Esophagus (tissue), 2 donors: ENCODE measurements at regions not wholly inside any gene's neighbourhood (a gene's known extent, or its start where the extent isn't known, plus 50 kb on each side); places are given as distances from the start of the nearest gene placed in this dataset.
"Not testable (repeated sequence)": the region's sequence is repeated elsewhere in the genome, so short reads cannot be mapped to it uniquely, and the experiment has no call there.

Experiments
- H3K27ac ChIP-seq, 2 donors: one replicate each; pipeline ENCODE4 v1.5.1; 2013; ENCODE audit warnings: low read depth in 2 of 2, mild to moderate bottlenecking in 2 of 2, inconsistent platforms in 1 of 2, low read length in 1 of 2, moderate library complexity in 1 of 2
- H3K27me3 ChIP-seq, 2 donors: one replicate each; pipeline ENCODE4 v1.6.1; 2013; ENCODE audit warnings: low read length in 2 of 2, control low read depth in 1 of 2, mild to moderate bottlenecking in 1 of 2; ENCODE audit not compliant: insufficient read depth in 2 of 2, control insufficient read depth in 1 of 2
- H3K36me3 ChIP-seq, 2 donors: one replicate each; pipeline ENCODE4 v1.6.1; 2013; ENCODE audit warnings: low read length in 1 of 2; ENCODE audit not compliant: control insufficient read depth in 2 of 2, insufficient read depth in 2 of 2
- H3K4me1 ChIP-seq, 2 donors: one replicate each; pipeline ENCODE4 v1.6.1; 2013; ENCODE audit warnings: low read length in 1 of 2; ENCODE audit not compliant: control insufficient read depth in 2 of 2, insufficient read depth in 2 of 2
- H3K4me3 ChIP-seq, 2 donors: one replicate each; pipeline ENCODE4 v1.5.1; 2013; ENCODE audit warnings: low read length in 2 of 2, mild to moderate bottlenecking in 2 of 2, low read depth in 1 of 2, moderate library complexity in 1 of 2
- H3K9me3 ChIP-seq, 2 donors: one replicate each; pipeline ENCODE4 v1.6.1; 2013; ENCODE audit warnings: mild to moderate bottlenecking in 2 of 2, low read depth in 1 of 2, low read length in 1 of 2, moderate library complexity in 1 of 2; ENCODE audit not compliant: control insufficient read depth in 2 of 2, insufficient read depth in 1 of 2
- WGBS, 2 donors: extraction: QIAGEN DNeasy Blood & Tissue Kit; methylation state at CpG; one replicate each; pipeline ENCODE4 v1.1.7; 2013; 5-methylcytosine and 5-hydroxymethylcytosine counted together
- donor health status: healthy with polysubstance abuse.
- donor health status: Bipolar disorder and iron deficiency.

DNA sequence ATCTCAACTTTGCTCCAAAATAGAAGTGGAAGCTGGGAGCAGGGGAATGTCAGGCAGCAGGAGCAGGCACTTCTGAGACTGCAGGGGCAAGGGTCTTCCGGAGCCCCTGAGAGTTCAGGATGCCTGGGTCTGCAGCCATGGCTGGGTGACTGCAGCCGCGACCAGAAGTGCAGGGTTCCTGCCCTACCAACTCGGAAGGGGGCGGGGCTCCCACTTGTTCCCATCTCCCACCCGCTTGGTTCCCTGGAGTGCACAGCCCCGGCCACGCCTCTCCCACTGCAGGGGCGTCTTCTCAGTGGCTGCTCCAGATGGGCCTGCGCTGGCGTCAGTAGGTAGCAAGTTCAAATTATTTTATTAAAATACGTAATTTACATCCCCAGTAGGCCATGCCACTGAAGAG, 1631.7 kb downstream of the OLFM4 start:
- H3K27me3 ChIP-seq = no peaks in the 10 kb centered on the region
- no peak overlapping the region for H3K27ac ChIP-seq
- no peaks in the 10 kb centered on the region for H3K4me1 ChIP-seq
- H3K9me3 ChIP-seq = peaks cover 7 to 12% of the 10 kb centered on the region in 2 donors
- WGBS, 2 donors = 94 to 95% methylated on average over 12 of the region's 12 CpGs
- no peaks in the 10 kb centered on the region for H3K36me3 ChIP-seq
- no peak overlapping the region for H3K4me3 ChIP-seq

DNA sequence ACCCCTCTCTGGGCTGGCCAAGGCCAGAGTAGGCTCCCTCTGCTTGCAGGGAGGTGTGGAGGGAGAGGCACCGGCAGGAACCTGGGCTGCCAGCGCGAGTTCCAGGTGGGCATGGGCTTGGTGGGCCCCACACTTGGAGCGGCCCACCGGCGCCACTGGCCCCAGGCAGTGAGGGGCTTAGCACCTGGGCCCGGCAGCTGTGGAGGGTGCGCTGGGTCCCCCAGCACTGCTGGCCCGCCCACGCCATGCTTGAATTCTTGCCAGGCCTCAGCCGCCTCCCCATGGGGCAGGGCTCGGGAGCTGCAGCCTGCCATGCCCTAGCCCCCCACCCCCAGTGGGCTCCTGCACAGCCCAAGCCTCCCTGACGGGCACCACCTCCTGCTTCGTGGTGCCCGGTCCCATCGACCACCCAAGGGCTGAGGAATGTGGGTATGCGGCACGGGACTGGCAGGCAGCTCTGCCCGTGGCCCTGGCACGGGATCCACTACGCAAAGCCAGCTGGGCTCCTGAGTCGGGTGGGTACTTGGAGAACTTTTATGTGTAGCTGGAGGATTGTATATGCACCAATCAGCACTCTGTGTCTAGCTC, 1648.0 kb downstream of the OLFM4 start:
- no peaks in the 10 kb centered on the region for H3K36me3 ChIP-seq
- no peak overlapping the region for H3K4me3 ChIP-seq
- no peaks in the 10 kb centered on the region for H3K27me3 ChIP-seq
- WGBS, 2 donors = 93 to 94% methylated on average over 22 of the region's 22 CpGs
- no peaks in the 10 kb centered on the region for H3K4me1 ChIP-seq
- H3K27ac ChIP-seq = no peak overlapping the region
- H3K9me3 ChIP-seq = peaks cover 7 to 10% of the 10 kb centered on the region in 2 donors

DNA sequence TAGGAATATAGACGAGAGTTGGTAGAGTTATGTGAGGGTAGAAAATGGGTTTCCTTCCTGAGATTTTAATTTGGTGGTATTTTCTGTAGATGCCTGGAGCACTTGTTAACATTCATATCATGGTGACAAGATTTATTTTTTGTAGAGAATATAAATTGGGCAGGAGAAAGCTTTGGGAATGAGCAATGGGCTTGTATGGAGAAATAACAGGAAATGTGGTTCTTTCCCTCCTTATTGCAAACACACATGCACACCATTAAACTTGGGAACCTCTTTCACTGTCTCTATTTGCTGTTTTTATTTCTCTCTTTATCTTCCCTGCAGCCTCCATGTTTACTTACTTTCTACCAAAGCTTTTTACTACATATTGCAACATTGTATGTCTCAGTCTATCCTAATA, 1653.6 kb downstream of the OLFM4 start:
- no peak overlapping the region for H3K4me3 ChIP-seq
- peaks cover 2 to 4% of the 10 kb centered on the region in 2 donors for H3K9me3 ChIP-seq
- no peaks in the 10 kb centered on the region for H3K36me3 ChIP-seq
- H3K4me1 ChIP-seq = no peaks in the 10 kb centered on the region
- H3K27ac ChIP-seq = no peak overlapping the region
- no peaks in the 10 kb centered on the region for H3K27me3 ChIP-seq
- WGBS, 2 donors = 84 to 86% methylated on average over 1 of the region's 1 CpG

DNA sequence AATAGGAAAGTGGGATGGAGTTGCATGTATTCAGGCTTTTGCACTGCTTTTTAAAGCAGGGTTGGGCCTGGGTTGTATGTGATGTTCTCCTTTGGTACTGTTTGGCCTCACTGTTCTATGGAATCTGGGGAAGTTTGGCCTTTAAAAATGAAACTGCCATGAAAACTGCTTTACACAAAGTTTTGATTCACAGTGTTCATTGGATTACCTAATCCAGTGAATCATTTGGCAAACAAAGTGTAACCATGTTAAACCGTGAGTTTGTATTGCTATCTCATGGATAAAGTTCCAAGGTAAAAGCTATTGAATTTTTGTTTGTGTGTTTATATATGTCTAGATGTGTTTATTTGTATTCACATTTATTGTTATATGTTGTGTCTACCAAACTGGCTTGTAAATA, 1658.6 kb downstream of the OLFM4 start:
- Histone ChIP-seq H3K27ac (no peak overlapping the region), H3K4me1 (no peaks in the 10 kb centered on the region), H3K4me3 (no peak overlapping the region), H3K9me3 (no peaks in the 10 kb centered on the region), H3K27me3 (no peaks in the 10 kb centered on the region), H3K36me3 (no peaks in the 10 kb centered on the region)
- 42 to 48% methylated on average over 1 of the region's 1 CpG for WGBS, 2 donors

DNA sequence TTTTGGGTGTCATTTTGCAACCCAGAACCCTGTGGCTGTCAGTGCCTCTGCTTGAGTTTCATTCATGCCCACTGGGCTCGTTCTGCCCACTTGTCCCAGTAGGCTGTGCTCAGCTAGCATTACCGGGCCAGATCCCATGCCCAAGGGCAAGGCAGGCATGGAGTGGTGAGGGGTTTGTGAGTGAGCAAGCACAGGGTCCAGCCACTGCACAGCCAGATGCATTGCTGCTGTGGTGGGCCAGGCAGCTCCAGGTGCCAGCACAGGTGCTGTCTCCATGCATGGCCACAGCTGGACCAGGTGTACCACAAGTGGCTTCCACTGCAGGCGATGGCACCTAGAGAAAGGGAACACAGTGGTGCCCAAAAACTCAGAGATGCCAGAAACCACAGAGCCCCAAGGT, 1671.2 kb downstream of the OLFM4 start:
- no peak overlapping the region for H3K4me3 ChIP-seq
- no peaks in the 10 kb centered on the region for H3K27me3 ChIP-seq
- H3K9me3 ChIP-seq = peaks cover 3 to 5% of the 10 kb centered on the region in 2 donors
- H3K27ac ChIP-seq = no peak overlapping the region
- no peaks in the 10 kb centered on the region for H3K36me3 ChIP-seq
- H3K4me1 ChIP-seq = no peaks in the 10 kb centered on the region
- WGBS, 2 donors = 91% methylated on average over 3 of the region's 3 CpGs

DNA sequence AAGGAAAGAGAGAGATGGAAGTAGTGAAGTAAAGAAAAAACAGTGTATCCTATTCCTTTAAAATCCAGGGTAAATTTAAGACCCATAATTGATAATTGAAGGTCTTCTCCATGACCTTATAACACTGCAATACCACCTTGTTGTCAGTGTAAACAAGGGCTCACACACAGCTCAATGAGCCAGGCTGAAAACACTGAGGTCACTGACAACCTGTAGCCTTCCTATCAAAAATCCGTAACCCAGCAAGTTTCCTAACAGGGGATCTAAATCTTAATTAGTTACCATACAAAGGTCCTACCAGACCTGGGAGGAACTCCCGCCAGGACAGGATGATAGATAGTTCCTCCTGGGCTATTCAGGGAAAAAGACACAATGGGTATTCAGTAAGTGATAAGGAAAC, 1677.1 kb downstream of the OLFM4 start:
- no peaks in the 10 kb centered on the region for H3K27me3 ChIP-seq
- H3K4me1 ChIP-seq = no peaks in the 10 kb centered on the region
- 60% methylated on average over 2 of the region's 2 CpGs for WGBS, 2 donors

DNA sequence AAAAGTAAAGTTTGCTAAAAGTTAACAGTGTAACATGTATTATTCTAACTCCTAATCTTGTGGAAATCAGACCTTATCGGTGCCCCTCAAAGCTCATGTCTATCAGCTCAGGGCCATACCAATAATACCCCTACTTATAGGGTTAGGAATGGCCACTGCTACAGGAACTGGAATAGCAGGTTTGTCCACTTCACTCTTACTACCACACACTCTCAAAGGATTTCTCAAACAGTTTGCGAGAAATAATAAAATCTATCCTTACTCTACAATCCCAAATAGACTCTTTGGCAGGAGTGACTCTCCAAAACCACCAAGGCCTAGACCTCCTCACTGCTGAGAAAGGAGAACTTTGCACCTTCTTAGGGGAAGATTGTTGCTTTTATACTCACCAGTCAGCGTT, 1677.7 kb downstream of the OLFM4 start:
- Histone ChIP-seq H3K9me3 (no peaks in the 10 kb centered on the region), H3K36me3 (no peaks in the 10 kb centered on the region), H3K4me1 (no peaks in the 10 kb centered on the region), H3K27ac (no peak overlapping the region), H3K4me3 (no peak overlapping the region), H3K27me3 (no peaks in the 10 kb centered on the region)
- WGBS, 2 donors = 70 to 81% methylated on average over 3 of the region's 3 CpGs

More for the DNA sequence above, 1677.1 kb downstream of the OLFM4 start:
- Histone ChIP-seq H3K36me3 (no peaks in the 10 kb centered on the region), H3K27ac (no peak overlapping the region), H3K9me3 (no peaks in the 10 kb centered on the region), H3K4me3 (no peak overlapping the region)

DNA sequence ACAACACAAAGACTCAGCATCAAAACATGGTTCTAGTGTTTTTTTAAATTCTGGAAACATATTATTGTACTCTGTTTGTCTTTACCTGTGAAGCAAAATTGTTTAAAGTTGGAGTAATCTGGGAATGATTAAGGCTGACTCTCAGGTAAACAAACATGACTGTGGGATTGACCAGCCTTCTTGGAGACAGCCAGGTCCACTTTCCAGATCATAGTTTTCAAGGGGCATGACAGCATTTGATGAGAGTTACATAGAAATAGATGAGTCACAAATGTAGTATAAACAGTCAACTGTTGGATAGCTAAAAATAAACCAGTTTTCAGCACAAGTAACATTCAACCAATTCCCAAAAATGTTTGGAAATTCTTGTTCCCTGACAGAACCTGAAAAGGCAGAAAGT, 1680.9 kb downstream of the OLFM4 start:
- Histone ChIP-seq H3K36me3 (no peaks in the 10 kb centered on the region), H3K9me3 (no peaks in the 10 kb centered on the region), H3K4me3 (no peak overlapping the region), H3K4me1 (no peaks in the 10 kb centered on the region), H3K27ac (no peak overlapping the region), H3K27me3 (no peaks in the 10 kb centered on the region)

DNA sequence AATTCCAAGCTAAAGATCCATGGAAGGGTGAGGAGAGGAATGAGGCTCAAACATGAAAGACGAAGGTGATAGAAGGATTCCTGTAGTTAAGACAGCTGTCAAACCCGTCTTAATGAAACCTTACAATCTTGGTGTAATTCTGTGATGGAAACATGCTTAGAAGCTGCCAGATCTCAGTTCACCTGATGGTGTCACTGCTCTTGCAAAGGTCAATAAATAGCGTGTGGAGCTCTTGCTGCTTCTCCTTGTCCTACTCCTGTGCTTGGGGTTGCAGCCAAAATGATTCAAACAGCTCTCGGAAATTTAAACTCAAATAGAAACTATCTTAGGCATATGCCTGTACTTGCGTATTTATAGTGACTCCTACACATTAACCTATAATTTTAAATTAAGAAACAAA, 1705.0 kb downstream of the OLFM4 start:
- no peak overlapping the region for H3K27ac ChIP-seq
- H3K4me1 ChIP-seq = no peaks in the 10 kb centered on the region
- H3K9me3 ChIP-seq = no peaks in the 10 kb centered on the region
- no peaks in the 10 kb centered on the region for H3K27me3 ChIP-seq
- no peak overlapping the region for H3K4me3 ChIP-seq
- H3K36me3 ChIP-seq = no peaks in the 10 kb centered on the region
- 51 to 55% methylated on average over 5 of the region's 5 CpGs for WGBS, 2 donors

DNA sequence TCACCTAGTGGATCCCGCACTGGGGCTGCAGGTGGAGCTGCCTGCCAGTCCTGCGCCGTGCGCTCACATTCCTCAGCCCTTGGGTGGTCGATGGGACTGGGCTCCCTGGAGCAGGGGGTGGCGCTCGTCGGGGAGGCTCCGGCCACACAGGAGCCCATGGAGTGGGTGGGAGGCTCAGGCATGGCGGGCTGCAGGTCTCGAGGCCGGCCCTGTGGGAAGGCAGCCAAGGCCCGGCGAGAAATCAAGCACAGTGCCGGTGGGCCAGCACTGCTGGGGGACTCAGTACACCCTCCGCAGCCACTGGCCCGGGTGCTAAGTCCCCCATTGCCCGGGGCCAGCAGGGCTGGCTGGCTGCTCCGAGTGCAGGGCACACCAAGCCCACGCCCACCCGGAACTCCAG, 1708.6 kb downstream of the OLFM4 start:
- not testable (repeated sequence) for H3K9me3 ChIP-seq, H3K27ac ChIP-seq, H3K4me1 ChIP-seq, H3K36me3 ChIP-seq, H3K4me3 ChIP-seq, H3K27me3 ChIP-seq
- WGBS, 2 donors = 96% methylated on average over 16 to 21 of the region's 21 CpGs
